NOMO-1 (cell line): ENCODE measurements at regions not wholly inside any gene's neighbourhood (a gene's known extent, or its start where the extent isn't known, plus 50 kb on each side); places are given as distances from the start of the nearest gene placed in this dataset.

Experiments used
- DNase-seq, 2 experiments: peaks; one replicate each; lab custom pipeline; 2025; ENCODE audit not compliant: unreplicated experiment in 2 of 2; lab: John Stamatoyannopoulos, UW

DNA sequence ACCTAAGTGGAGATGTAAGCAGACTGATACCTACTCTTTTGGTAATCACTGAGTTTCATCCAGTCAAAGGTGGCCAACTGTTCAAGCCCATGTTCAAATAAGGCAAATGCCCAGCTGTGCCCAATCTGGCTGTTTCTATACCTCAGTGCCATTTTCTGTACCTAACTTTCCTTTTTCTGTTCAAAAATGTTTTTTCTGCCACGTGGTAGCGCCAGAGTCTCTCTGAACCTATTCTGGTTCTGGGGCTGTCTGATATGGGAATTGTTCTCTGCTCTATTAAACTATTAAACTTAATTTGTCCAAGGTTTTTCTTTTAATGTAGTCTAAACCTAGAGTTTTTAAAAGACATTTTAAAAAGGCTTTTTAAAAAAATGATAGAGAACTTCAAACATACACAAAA lies 391.2 kb downstream of the NOVA1 start:
- no peak for DNase-seq

DNA sequence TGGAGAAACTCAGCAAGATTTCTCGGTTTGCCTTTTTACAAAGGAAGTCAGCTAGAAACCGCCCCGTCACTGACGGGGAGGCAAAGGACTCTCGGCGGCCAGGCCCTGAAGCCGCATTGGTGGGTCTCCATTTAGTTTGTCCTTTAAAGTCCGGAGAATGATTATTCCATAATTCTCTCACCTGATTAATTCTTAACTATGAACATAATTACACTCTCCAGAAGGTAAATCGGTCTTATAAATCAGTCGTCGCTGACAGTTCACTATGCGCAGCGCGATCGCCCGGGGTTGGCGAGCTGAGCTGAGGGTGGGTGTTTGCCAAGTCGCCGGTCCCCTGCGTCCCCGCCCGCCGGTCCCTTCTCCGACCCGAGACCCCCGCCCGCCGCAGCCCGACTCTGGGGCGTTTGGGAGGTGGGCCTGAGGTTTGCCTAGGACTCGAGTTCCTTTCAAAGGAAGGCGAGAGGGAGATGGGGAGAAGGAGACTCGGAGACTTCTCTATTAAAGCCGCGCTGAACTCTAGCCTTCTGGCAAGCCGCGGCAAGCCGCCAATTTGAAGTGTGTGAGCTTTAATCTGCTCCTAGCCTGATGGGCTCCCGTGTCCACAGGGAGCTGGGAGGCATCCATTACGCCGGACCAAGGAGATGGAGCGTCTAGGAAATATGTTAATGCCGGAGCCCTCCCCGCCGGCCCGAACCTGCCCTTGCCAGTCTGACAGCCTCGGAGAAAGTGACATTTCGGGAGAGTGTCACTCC lies 392.9 kb downstream of the NOVA1 start:
- no peak for DNase-seq

DNA sequence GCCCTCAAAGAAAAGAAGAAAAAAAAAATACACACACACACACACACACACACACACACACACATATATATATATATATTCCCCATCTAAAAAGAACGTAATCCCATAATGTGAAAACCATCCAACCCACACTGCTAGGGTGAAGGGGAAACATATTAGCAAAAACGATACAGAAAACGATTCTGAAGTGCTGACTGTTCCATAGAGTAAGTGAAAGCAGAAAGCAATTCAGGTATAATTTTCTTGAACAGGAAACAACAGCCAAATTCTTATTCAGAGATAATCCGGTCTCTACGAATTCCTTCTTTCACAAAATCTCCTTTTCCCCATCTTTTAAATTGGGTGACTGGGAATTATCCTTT lies 393.5 kb downstream of the NOVA1 start:
- DNase-seq = no peak

- DNase-seq = no peak
Measured at GRCh38 chr14:26200687-26201086, 397.1 kb downstream of the NOVA1 start.

- peak; percentile 2 to 33 for DNase-seq
Measured at GRCh38 chr14:26199590-26200370, 398.1 kb downstream of the NOVA1 start.

DNA sequence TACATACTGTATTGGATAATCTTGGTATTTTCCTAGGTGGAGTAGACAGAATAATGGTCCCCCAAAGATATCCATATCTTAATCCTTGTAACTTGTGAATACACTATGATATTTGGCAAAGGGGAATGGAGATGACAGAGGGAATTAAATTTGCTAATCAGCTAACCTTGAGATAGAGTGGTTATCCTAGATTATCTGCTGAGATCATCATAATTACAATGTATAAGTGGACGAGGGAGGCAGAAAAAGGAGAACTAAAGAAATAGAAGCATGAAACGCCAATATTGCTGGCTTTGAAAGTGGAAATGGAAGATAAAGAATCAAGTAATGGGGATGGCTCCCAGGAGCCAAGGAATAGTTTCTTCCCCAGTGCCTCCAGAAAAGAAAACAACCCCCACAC lies 398.7 kb downstream of the NOVA1 start:
- DNase-seq = no peak

DNA sequence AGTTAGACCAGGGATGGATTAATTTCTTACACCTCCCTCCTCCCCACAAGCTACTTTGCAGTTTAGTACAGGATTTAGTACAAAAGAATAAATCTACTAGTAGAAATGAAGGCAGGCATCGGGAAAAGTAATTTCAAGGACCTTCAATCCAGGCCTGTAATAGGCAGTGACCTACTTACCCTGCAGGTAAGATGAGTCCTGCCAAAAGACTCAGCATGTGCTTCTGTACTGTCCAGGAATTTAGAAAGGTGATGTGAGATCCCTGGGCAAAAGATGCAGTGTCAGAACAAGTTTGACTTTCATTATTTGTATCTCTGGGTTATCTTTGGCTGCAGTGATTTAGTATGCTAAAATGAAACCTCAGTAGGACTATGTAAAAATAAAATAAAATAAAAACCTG lies 403.0 kb downstream of the NOVA1 start:
- no peak for DNase-seq

DNA sequence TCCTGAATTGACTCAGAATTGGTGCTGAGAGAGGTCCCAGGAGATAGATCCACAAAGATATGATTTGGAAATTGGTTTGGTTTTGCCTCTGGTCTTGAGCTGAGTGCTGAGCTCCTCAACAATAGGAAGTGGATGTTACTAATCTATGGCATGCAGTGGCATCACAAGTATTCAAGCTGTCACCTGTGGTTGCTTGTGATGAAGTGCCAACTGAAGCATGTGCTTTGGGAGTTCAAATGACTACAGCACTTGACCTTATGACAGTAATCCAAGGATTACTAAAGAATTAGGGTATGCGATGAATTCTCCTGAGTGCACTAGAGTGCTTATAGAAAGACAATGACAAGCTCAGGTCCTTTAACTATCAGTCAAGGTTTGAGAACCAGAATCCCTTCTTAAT lies 406.2 kb downstream of the NOVA1 start:
- no peak for DNase-seq

GRCh38 chr14:26191123-26191522 lies 406.7 kb downstream of the NOVA1 start:
- DNase-seq = no peak

DNA sequence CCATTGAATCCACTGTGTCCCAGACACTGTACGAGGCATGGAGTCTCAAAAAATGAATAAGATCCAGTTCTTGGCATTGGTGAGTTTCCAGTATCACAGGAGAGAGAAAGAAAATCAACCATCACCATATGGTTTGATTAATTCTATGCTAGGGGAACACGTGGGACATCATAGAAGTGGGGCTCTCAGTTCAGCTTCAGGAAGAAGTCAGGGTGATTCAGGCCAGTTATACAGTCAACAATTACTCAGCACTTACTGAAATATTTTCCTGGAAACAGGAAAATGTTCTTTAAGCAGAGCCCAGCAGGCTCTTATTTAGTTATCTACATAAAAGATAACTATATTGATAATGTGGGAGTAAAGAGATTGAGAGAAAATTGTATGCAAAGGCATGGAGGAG lies 407.2 kb downstream of the NOVA1 start:
- no peak for DNase-seq

DNA sequence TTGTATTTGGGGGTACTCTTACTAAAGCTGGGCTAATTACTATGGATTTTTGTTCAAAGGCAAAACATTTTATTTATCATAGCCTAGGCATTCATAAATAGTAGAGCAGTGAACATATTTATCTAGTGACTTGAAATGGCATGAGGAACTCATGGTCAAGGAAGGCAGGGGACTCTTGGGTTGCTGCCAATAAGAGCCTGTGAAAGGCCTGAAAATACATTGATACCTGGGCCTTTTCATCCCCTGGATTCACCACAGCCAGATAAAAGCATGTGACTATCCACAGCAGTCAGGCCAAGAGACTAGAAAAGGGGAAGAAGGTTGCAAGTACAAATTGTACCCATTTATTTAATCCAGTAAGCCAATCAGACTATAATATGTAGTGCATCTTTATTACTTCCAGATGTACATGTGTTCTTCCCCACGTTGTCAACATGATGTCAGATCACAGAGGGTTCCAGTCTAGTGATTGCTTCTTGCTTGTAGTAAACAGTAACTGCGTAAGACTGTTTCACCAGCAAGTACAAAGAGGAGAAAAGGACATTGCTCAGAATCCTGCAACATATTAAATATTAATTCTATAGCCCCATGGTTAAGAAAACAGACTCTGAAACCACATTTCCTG lies 409.7 kb downstream of the NOVA1 start:
- no peak for DNase-seq

GRCh38 chr14:26180221-26180620 lies 417.6 kb downstream of the NOVA1 start:
- DNase-seq = no peak

GRCh38 chr14:26175658-26176057 lies 422.2 kb downstream of the NOVA1 start:
- no peak for DNase-seq

GRCh38 chr14:26174395-26174794 lies 423.4 kb downstream of the NOVA1 start:
- no peak for DNase-seq

DNA sequence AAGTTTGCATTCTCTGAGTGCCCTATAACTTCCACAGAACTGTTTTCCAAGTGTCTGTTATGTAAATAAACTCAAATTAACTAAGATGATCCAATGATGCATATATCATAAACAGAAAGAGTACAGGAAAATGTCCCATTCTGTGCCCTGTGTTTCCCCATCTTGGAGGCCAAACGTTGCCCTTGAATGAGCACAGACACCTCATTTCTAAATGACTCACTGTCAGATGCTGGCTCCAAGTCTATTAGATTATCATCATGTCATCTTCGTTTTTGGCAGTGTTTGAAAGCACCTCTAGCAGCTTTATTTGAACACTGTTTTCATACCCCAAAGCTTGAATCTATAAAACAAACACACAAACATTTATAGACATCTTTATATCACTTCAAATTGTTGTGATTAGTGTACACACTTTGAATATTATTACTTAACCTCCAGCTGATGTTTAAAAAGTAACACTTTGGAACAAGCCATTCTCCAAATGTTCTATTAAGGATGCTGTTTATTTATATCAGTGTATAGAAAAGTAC lies 424.2 kb downstream of the NOVA1 start:
- DNase-seq = no peak

GRCh38 chr14:26172396-26172795 lies 425.4 kb downstream of the NOVA1 start:
- no peak for DNase-seq

DNA sequence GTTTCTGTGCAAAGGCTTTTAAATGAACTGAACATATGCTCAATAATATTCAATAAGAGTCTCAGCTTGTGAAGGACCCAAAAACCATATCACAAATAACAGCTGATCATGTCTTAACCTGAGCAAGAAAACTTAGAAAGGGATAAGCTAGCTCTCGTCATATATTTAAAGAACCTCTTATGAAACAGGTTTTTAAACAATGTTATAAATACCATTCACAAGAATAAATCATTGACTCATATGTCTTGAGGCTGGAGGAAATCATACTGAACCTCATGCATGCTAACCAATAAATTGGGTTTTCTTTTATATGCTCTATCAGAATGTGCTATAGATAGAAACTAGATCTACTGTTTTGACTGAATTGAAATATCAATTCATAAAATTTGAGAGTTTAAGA lies 426.9 kb downstream of the NOVA1 start:
- DNase-seq = no peak

GRCh38 chr14:26163761-26164160 lies 434.1 kb downstream of the NOVA1 start:
- DNase-seq = peak in 1 of 2 experiments; percentile 3

GRCh38 chr14:26157517-26157916 lies 440.3 kb downstream of the NOVA1 start:
- no peak for DNase-seq

DNA sequence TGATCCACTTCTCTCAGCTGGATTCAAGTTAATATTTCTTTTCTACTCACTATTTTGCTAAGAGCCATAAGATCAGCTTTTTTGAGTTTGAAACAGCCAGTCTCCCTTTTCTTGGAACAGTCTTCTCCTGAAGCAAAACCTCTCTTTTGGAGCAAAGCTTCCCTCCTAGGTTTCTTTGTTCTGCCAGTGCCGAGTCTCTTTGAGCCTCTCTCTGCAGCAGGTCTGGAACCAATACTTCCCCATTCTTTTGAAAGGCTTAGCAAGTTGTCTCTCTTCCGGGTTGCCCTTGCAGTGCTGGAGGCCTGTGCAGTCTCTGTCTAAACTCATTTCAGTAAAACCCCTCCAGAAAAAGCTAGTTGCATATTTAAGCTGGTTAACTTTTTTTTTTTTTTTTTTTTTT lies 454.8 kb downstream of the NOVA1 start:
- peak in 1 of 2 experiments; percentile 0 for DNase-seq

DNA sequence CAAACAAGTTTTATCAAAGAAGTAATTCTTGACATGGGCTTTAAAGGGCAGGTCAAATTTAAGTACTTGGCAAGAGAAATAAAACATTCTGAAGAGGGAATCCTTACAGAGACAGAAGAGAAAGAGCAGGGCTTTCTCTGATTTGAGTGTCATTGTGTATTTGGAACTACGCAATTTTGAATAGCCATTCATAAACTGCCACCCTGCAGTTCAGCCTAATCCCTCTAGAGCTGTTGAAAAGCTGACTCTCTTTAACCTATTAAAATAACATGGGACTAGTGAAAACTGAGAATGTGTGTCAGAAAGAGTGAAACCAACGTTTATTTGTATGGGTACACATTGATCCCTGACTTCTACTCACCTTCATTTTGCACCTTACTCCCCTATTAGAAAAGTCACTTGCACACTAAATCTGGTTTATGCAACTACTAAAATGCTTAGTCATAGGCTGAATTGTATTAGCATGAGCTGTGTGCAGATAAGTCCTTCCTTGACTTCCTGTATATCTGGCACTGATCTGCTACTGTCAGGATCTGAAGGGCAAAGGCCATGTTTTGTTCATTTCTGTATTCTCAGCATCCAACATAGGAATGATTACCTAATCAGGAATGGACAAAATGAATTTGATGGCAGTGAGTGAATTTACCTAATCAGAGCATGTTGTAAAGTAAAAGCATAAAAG lies 458.9 kb downstream of the NOVA1 start:
- no peak for DNase-seq
